ENCODE measurements at regions not wholly inside any gene's neighbourhood (a gene's known extent, or its start where the extent isn't known, plus 50 kb on each side); places are given as distances from the start of the nearest gene placed in this dataset.
"Not testable (repeated sequence)": the region's sequence is repeated elsewhere in the genome, so short reads cannot be mapped to it uniquely, and the experiment has no call there.

- DNase-seq (ENCODE audit: low spot score) = not testable (repeated sequence)
Measured at GRCh38 chr1:221997012-221997411, 255.1 kb upstream of the DUSP10 start.

DNA sequence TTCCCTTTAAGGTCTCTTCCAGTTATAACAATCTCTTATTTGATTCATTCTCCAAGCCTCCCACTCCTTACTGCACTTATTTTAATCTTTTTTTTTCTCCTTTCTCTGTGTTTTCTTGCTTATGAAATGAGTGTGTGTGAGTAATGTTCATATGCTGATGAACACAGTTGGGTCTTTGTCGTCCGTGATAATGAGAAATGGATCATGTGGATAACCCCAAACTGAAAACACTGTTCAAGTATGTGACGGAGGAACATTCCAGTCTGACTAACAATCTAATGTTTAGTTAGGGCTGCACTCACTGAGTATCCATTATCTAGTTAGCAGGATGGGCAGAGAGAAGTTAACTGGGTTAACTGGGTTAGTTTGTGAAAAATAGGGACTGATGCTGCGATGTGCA, 253.1 kb upstream of the DUSP10 start:
- DNase-seq (ENCODE audit: low spot score) = no peak

DNA sequence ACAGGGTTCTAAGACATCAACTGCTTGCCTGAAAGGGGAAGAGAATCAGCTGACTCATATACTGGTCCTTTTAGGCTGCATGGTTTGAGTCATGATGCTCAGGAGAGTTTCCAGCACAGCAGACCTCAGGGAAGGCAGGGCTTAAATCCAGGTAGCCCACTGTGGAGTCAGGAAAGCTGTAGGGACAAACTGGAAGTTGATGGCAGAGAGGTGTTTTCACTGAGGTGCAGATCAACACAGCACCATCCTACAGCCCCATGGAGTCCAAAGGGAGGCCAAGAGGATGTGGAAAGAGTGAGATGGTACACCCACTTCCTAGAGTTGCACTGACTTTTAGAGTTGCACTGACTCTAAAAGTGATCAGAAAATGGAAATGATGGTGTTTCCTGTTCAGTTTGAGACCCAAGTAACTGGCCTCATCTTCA, 252.4 kb upstream of the DUSP10 start:
- no peak for DNase-seq (ENCODE audit: low spot score)

DNA sequence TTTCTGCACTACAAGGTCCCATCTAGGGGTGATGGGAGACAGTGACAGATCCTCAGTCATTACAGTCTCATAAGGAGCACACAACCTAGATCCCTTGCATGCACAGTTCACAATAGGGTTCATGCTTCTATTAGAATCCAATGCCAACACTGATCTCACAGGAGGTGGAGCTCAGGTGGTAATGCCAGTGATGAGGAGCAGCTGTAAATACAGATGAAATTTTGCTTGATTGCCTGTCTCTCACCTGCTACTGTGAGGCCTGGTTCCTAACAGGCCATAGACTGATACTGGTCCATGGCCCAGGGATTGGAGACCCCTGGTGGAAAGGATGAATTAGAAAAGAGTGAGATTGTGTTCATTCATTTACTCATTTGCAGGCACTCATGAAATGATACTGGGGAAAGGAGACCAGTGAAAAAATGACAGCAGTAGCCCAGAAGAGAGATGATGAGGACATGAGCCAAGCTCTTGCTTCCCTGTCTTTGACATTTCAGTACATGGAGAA, 251.6 kb upstream of the DUSP10 start:
- no peak for DNase-seq (ENCODE audit: low spot score)

GRCh38 chr1:221992427-221992826, 250.5 kb upstream of the DUSP10 start:
- no peak for DNase-seq (ENCODE audit: low spot score)

DNA sequence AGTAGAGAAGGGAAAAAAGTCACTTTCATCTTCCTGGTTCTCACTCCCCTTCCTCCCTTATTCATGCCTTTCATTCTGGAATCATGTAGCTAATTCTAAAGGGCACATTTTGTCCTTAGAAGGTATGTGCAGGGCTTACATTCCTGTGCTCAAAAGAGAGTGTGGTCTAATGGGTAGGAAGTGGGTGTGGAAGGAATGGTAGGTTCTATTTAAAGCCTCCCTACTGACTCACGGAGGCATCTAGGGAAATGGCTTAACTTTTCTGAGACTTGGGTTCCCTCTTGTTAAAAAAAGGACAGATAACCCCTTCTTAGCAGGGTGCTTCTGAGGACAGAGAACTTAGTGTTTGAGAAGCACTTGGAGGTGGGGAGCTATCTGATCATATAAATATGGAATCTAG, 249.3 kb upstream of the DUSP10 start:
- DNase-seq (ENCODE audit: low spot score) = no peak

GRCh38 chr1:221989741-221990140, 247.9 kb upstream of the DUSP10 start:
- DNase-seq (ENCODE audit: low spot score) = no peak

- DNase-seq (ENCODE audit: low spot score) = no peak
Measured at GRCh38 chr1:221988829-221989228, 246.9 kb upstream of the DUSP10 start.

- no peak for DNase-seq (ENCODE audit: low spot score)
Measured at GRCh38 chr1:221987860-221988520, 246.1 kb upstream of the DUSP10 start.

GRCh38 chr1:221983444-221983843, 241.6 kb upstream of the DUSP10 start:
- no peak for DNase-seq (ENCODE audit: low spot score)

DNA sequence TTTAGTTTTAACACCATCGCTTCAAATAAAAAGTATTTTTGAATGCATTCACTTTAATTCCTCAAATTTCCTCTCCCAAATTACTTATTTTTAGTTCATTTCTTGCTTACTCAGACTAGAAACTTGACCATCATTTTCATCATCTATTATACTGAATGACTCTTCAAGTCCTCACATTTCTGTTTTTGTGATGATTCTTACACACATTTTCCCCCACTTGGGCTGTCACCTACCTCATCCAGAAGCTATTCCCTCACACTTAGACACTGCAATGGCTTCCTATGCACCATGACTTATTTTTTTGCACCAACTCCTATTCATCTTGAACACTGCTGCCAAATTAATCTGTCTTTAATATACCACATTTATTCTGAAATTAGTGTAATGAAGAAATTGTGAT, 239.6 kb upstream of the DUSP10 start:
- no peak for DNase-seq (ENCODE audit: low spot score)

- no peak for DNase-seq (ENCODE audit: low spot score)
Measured at GRCh38 chr1:221979444-221980032, 237.6 kb upstream of the DUSP10 start.

- DNase-seq (ENCODE audit: low spot score) = peak; percentile 15
Measured at GRCh38 chr1:221978631-221979334, 236.9 kb upstream of the DUSP10 start.

GRCh38 chr1:221973787-221974186, 231.9 kb upstream of the DUSP10 start:
- DNase-seq (ENCODE audit: low spot score) = not testable (repeated sequence)

- no peak for DNase-seq (ENCODE audit: low spot score)
Measured at GRCh38 chr1:221972276-221973235, 230.7 kb upstream of the DUSP10 start.

DNA sequence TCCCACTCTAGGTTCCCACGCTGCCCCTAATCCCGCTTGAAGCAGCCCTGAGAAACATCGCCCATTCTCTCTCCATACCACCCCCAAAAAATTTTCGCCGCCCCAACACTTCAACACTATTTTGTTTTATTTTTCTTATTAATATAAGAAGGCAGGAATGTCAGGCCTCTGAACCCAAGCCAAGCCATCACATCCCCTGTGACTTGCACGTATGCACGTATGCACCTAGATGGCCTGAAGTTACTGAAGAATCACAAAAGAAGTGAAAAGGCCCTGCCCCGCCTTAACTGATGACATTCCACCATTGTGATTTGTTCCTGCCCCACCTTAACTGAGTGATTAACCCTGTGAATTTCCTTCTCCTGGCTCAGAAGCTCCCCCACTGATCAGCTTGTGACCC, 229.1 kb upstream of the DUSP10 start:
- not testable (repeated sequence) for DNase-seq (ENCODE audit: low spot score)

- not testable (repeated sequence) for DNase-seq (ENCODE audit: low spot score)
Measured at GRCh38 chr1:221969298-221969858, 227.5 kb upstream of the DUSP10 start.

DNA sequence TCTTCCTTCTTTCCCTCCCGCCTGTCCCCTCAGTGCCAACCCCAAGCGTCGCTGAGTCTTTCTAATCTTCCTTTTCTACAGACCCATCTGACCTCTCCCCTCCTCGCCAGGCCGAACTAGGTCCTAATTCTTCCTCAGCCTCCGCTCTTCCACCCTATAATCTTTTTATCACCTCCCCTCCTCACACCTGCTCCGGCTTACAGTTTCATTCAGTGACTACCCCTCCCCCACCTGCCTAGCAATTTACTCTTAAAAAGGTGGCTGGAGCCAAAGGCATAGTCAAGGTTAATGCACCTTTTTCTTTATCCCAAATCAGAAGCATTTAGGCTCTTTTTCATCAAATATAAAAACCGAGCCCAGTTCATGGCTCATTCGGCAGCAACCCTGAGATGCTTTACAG, 225.6 kb upstream of the DUSP10 start:
- not testable (repeated sequence) for DNase-seq (ENCODE audit: low spot score)

DNA sequence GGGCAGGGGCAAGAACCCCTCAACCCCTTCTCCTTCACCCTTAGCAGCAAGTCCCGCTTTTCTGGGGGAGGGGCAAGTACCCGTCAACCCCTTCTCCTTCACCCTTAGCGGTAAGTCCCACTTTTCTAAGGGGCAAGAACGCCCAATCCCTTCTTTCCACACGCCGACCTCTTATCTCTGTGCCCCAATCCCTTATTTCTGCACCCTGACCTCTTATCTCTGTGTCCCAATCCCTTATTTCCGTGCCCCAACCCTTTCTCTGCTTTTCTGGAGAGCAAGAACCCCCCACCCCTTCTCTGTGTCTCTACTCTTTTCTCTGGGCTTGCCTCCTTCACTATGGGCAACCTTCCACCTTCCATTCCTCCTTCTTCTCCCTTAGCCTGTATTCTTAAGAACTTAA, 225.0 kb upstream of the DUSP10 start:
- DNase-seq (ENCODE audit: low spot score) = not testable (repeated sequence)

- DNase-seq (ENCODE audit: low spot score) = not testable (repeated sequence)
Measured at GRCh38 chr1:221965891-221966290, 224.0 kb upstream of the DUSP10 start.

DNA sequence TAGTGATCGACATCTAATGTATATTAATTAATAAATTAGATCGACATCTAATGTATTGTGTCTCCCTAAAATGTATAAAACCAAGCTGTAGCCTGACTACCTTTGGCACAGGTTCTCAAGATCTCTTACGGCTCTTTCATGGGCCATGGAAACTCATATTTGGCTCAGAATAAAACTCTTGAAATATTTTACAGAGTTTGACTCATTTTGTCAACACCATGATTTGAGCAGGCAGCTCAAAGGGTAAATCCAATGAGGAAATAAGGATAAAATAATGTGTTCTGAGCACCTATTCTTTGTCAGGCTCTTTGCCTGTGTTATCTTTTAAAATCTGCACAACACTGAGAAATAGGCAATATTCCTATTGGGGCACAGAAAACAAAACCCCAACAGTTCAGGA, 223.4 kb upstream of the DUSP10 start:
- DNase-seq (ENCODE audit: low spot score) = no peak

DNA sequence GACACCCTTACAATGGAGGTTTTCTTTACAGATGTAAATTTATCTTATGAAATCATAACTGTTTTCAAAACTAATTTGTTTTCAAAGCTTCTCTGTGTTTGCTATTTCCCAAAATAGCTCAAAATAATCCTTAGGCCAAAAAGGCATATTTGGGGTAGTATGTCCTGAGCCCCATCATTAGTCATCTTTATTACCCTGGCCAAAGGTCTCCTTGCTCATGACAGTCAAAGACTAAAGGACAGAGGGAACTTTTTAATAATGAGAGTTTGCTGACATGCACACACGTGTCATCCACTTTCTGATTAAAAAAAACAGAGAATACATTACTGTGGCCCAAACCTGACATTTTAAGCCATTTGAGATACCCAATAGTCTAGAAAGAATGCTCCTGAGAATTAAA, 221.9 kb upstream of the DUSP10 start:
- no peak for DNase-seq (ENCODE audit: low spot score)
